ENCODE measurements at regions not wholly inside any gene's neighbourhood (a gene's known extent, or its start where the extent isn't known, plus 50 kb on each side); places are given as distances from the start of the nearest gene placed in this dataset.

DNA sequence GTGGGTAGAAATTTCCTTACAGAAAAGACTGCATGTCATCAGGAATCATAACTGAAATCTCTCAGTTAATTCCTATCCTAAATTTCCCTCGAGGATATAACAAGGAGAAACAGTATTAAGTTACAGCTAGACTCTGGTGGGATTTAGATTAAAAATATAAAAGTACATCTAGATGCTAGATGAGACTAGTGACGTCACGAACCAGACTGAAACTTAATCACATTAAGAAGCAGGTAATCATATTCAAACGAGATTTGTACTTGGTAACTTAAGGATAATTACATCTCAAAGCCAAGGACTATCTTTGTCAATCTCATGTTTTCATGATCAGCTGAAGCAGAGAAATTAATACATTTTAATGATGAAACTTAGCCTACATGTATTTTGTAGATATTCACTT lies 130.6 kb downstream of the MTNR1A start:
- H3K4me1 Mint-ChIP-seq, result no peaks in the 10 kb centered on the region
- H3K4me3 Mint-ChIP-seq, result no peak overlapping the region
- TF ChIP-seq, protein P1, sequence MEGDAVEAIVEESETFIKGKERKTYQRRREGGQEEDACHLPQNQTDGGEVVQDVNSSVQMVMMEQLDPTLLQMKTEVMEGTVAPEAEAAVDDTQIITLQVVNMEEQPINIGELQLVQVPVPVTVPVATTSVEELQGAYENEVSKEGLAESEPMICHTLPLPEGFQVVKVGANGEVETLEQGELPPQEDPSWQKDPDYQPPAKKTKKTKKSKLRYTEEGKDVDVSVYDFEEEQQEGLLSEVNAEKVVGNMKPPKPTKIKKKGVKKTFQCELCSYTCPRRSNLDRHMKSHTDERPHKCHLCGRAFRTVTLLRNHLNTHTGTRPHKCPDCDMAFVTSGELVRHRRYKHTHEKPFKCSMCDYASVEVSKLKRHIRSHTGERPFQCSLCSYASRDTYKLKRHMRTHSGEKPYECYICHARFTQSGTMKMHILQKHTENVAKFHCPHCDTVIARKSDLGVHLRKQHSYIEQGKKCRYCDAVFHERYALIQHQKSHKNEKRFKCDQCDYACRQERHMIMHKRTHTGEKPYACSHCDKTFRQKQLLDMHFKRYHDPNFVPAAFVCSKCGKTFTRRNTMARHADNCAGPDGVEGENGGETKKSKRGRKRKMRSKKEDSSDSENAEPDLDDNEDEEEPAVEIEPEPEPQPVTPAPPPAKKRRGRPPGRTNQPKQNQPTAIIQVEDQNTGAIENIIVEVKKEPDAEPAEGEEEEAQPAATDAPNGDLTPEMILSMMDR (IDR thresholded peaks at IDR 0.05; ENCODE audit: unreplicated experiment), result no peak
- no peaks in the 10 kb centered on the region for H3K36me3 Mint-ChIP-seq
- no peaks in the 10 kb centered on the region for H3K9me3 Mint-ChIP-seq
- peaks cover 13% of the 10 kb centered on the region for H3K27me3 Mint-ChIP-seq (ENCODE audit: low read depth)
- no peak for DNase-seq (ENCODE audit: low spot score in 2 of 2, unreplicated experiment in 2 of 2)
- H3K27ac Mint-ChIP-seq, result no peak overlapping the region

DNA sequence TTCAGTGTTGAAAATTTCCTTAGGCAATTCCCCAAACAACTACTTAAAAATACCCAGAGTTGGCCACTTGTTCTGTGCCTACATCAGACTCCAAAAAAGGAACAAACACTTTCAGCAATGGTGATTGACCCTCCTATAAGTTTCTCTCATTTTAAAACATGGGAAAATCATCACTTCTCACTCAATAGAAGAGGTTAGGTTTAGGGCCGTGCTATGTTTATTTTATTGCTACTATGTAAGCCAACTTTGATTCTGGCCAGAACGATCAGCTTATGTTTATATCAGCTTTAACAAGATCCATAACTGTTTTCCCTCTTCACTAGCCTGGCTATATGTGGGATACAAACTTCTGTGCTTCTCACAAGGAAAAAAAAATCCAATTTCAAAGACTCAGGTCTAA lies 133.1 kb downstream of the MTNR1A start:
- TF ChIP-seq, protein P1 (IDR thresholded peaks at IDR 0.05; ENCODE audit: unreplicated experiment), result no peak
- no peak overlapping the region for H3K27ac Mint-ChIP-seq
- no peaks in the 10 kb centered on the region for H3K36me3 Mint-ChIP-seq
- H3K9me3 Mint-ChIP-seq, result no peaks in the 10 kb centered on the region
- DNase-seq (ENCODE audit: low spot score in 2 of 2, unreplicated experiment in 2 of 2), result no peak
- no peaks in the 10 kb centered on the region for H3K4me1 Mint-ChIP-seq
- H3K27me3 Mint-ChIP-seq (ENCODE audit: low read depth), result peaks cover 16% of the 10 kb centered on the region
- H3K4me3 Mint-ChIP-seq, result no peak overlapping the region

DNA sequence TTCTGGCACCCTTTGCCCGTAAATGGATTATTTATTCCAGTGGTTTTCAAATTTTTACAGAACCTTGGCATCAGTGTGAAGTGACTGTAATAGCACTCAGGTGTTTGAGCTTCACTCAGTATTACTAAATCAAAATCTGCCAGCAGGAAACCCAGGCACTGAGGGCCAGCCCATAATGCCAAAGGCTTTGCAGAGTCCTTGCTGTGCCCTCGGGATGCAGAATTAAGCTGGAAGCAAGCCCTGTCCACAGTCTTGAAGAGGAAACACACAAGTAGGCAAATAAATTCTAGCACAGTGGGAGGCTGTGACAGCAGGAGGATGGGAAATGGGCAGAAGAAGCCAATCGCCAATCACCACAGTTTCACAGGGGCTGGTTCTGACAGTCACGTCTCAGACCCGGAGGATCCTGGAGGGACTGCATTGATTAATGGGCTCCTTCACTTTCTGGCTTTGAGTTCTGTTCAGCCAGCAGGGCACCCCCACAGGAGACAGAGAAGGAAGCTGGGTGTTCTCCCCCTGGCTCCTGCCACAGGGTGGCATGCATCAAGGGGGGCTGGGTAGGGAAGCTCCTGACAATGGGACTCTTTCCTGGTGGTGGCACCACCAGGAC lies 138.8 kb downstream of the MTNR1A start:
- Mint-ChIP-seq H3K4me1 (no peaks in the 10 kb centered on the region), H3K27ac (no peak overlapping the region), H3K36me3 (no peaks in the 10 kb centered on the region), H3K27me3 (ENCODE audit: low read depth) (peaks cover 16% of the 10 kb centered on the region), H3K9me3 (no peaks in the 10 kb centered on the region), H3K4me3 (no peak overlapping the region)
- no peak for DNase-seq (ENCODE audit: low spot score in 2 of 2, unreplicated experiment in 2 of 2)
- TF ChIP-seq, protein P1 (IDR thresholded peaks at IDR 0.05; ENCODE audit: unreplicated experiment), result no peak

DNA sequence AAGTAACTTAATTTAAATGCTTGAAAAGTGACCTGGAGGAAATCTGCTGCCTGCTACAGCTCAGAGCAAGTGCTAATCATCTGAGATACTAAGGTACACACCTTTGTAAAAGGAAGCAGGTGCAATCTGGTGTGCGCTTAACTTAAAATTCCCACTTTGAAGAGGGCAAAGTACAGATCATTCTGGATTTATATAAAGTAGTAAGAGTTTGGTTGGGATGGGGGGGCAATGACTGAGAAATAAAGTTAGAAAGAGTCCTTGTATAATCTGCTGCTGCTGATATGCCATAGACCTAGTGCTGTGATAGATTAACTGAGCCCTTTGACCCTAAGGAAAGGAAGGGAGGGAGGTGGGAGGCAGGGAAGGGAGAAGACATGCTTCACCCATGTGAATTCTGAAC lies 141.0 kb downstream of the MTNR1A start:
- Mint-ChIP-seq H3K4me3 (no peak overlapping the region), H3K27ac (no peak overlapping the region), H3K27me3 (ENCODE audit: low read depth) (peaks cover 2% of the 10 kb centered on the region), H3K9me3 (peaks cover 3% of the 10 kb centered on the region), H3K36me3 (no peaks in the 10 kb centered on the region), H3K4me1 (no peaks in the 10 kb centered on the region)
- TF ChIP-seq, protein P1 (IDR thresholded peaks at IDR 0.05; ENCODE audit: unreplicated experiment), result no peak
- no peak for DNase-seq (ENCODE audit: low spot score in 2 of 2, unreplicated experiment in 2 of 2)

DNA sequence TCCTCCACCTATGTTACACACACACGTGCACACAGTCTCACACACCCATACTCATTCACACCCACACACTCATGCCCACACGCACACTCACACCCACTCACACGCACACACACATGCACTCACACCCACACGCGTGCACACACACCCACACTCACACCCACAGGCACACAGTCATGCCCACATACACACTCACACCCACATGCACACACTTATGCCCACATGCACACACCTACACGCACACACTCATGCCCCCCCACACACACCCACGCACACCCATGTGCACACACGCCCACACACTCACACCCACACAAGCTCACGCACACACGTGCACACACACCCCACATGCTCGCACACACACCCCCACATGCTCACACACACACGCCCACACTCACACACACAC lies 140.0 kb downstream of the F11 start:
- H3K27me3 Mint-ChIP-seq (ENCODE audit: low read depth), result no peaks in the 10 kb centered on the region
- H3K4me3 Mint-ChIP-seq, result no peak overlapping the region
- TF ChIP-seq, protein P1 (IDR thresholded peaks at IDR 0.05; ENCODE audit: unreplicated experiment), result no peak
- H3K9me3 Mint-ChIP-seq, result peaks cover 9% of the 10 kb centered on the region
- H3K27ac Mint-ChIP-seq, result no peak overlapping the region
- H3K36me3 Mint-ChIP-seq, result no peaks in the 10 kb centered on the region
- H3K4me1 Mint-ChIP-seq, result peaks cover 15% of the 10 kb centered on the region
- no peak for DNase-seq (ENCODE audit: low spot score in 2 of 2, unreplicated experiment in 2 of 2)
